ENCODE measurements at regions not wholly inside any gene's neighbourhood (a gene's known extent, or its start where the extent isn't known, plus 50 kb on each side); places are given as distances from the start of the nearest gene placed in this dataset.
A peak's percentile ranks its signal among the peaks of the same experiment; 100 is the strongest.

DNA sequence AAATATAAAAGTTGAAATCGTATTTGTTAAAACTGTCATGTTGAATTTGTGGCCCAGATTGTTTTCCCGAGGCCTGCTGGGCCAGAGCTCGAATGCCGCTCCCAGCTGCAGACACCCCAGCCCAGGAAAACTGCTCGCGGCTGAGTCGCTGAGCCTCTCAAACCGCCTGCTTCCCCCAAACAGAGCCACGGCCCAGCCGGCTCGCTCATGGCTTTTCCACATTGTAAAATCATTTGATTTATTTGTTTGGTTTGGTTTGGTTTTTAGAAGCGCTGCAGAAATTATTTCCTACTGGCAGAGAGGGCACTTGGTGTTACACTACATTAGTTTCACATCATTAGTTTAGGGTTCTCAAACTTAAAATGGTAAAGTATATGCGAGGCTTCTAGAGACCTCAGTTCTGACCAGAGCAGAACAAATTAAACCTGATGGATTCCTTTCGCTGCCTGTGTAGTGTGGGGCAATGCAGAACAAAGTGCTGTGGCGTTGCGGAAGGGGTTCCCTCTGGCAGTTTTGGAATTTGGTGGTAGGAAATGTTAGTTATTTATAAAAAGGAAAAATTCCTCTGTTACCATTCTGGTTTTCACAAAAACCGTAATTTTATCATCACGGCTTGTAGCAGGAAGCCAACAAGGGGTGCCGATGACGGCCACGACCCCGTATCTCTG is 156.5 kb upstream of the PITX1 start:
- WGBS (ENCODE audit: extremely low coverage, insufficient coverage, insufficient read length) = no CpG with 5 or more reads among the region's 22 CpGs
- Histone ChIP-seq H2BK5ac (ENCODE audit: low read depth, low read length, poor library complexity) (no peak overlapping the region), H2BK120ac (ENCODE audit: insufficient read depth, low read length, poor library complexity) (no peak overlapping the region)

DNA sequence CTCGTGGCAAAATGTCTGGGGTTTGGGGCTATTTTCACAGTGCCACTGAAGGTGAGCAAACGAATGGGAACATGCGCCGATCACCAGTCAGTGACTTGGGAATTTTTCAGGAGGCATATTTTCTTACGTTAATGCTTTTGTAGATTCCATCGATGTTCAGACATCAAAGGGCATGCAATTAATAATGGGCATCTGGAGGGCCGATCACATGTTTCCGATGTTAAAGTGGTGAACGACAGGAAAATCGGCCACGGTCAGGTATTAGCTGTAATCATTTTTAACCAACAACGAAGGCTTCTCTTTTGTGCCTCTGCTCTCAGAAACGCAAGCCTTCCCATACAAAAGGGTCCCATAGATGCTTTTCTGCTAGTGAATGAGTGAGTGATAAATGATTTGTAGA is 155.0 kb upstream of the PITX1 start:
- no peak for DNase-seq
- Histone ChIP-seq H3K9me3 (ENCODE audit: insufficient read depth, low read depth, low read length) (peaks cover 4% of the 10 kb centered on the region), H2BK5ac (ENCODE audit: low read depth, low read length, poor library complexity) (no peak overlapping the region), H3K14ac (ENCODE audit: low read length) (no peak overlapping the region), H3K79me2 (ENCODE audit: control insufficient read depth, insufficient read depth, low read length, poor library complexity) (no peaks in the 10 kb centered on the region), H4K91ac (ENCODE audit: low read depth, low read length) (no peak overlapping the region), H2BK12ac (ENCODE audit: low read length) (no peak overlapping the region), H3K36me3 (ENCODE audit: control insufficient read depth in 1 of 2, insufficient read depth in 2 of 2, low read length in 2 of 2) (no peaks in the 10 kb centered on the region), H2AFZ (ENCODE audit: insufficient read depth, low read length, poor library complexity) (no peak overlapping the region), H2AK5ac (ENCODE audit: low read length) (no peak overlapping the region), H2BK120ac (ENCODE audit: insufficient read depth, low read length, poor library complexity) (no peak overlapping the region), H3K4ac (ENCODE audit: low read depth, low read length) (no peak overlapping the region), H3K4me3 (ENCODE audit: low read depth, low read length) (no peak overlapping the region), H3K9ac (ENCODE audit: low read length) (no peak overlapping the region), H3K23ac (ENCODE audit: low read length) (no peak overlapping the region), H3K4me2 (ENCODE audit: low read length) (no peak overlapping the region), H4K8ac (ENCODE audit: low read depth, low read length) (no peak overlapping the region), H4K12ac (ENCODE audit: low read depth, low read length) (no peak overlapping the region), H3K27me3 (ENCODE audit: insufficient read depth, low read length) (peaks cover 3% of the 10 kb centered on the region), H3K4me1 (ENCODE audit: control insufficient read depth in 1 of 2, insufficient read depth in 2 of 2, low read length in 2 of 2) (peaks cover 0 to 3% of the 10 kb centered on the region in 2 experiments), H3K27ac (ENCODE audit: low read depth, low read length) (no peak overlapping the region), H3K79me1 (ENCODE audit: low read length) (no peaks in the 10 kb centered on the region), H3K18ac (ENCODE audit: low read length) (no peak overlapping the region)
- no CpG with 5 or more reads among the region's 13 CpGs for WGBS (ENCODE audit: extremely low coverage, insufficient coverage, insufficient read length)

More for the DNA sequence above, 156.5 kb upstream of the PITX1 start:
- H4K12ac ChIP-seq (ENCODE audit: low read depth, low read length) = no peak overlapping the region
- peaks cover 4% of the 10 kb centered on the region for H3K27me3 ChIP-seq (ENCODE audit: insufficient read depth, low read length)
- no peak overlapping the region for H3K14ac ChIP-seq (ENCODE audit: low read length)
- no peak overlapping the region for H3K4ac ChIP-seq (ENCODE audit: low read depth, low read length)
- H3K4me3 ChIP-seq (ENCODE audit: low read depth, low read length) = peak overlapping the region; percentile 56
- H3K4me1 ChIP-seq (ENCODE audit: control insufficient read depth in 1 of 2, insufficient read depth in 2 of 2, low read length in 2 of 2) = peaks cover 0 to 3% of the 10 kb centered on the region in 2 experiments
- H2AK5ac ChIP-seq (ENCODE audit: low read length) = no peak overlapping the region
- peak overlapping the region; percentile 90 for H3K4me2 ChIP-seq (ENCODE audit: low read length)
- H3K27ac ChIP-seq (ENCODE audit: low read depth, low read length) = no peak overlapping the region
- no peak overlapping the region for H3K18ac ChIP-seq (ENCODE audit: low read length)
- no peaks in the 10 kb centered on the region for H3K36me3 ChIP-seq (ENCODE audit: control insufficient read depth in 1 of 2, insufficient read depth in 2 of 2, low read length in 2 of 2)
- H3K9me3 ChIP-seq (ENCODE audit: insufficient read depth, low read depth, low read length) = peaks cover 2% of the 10 kb centered on the region
- no peaks in the 10 kb centered on the region for H3K79me1 ChIP-seq (ENCODE audit: low read length)
- no peak overlapping the region for H4K91ac ChIP-seq (ENCODE audit: low read depth, low read length)
- H2BK12ac ChIP-seq (ENCODE audit: low read length) = no peak overlapping the region
- H4K8ac ChIP-seq (ENCODE audit: low read depth, low read length) = no peak overlapping the region
- no peak overlapping the region for H3K9ac ChIP-seq (ENCODE audit: low read length)
- no peak overlapping the region for H2AFZ ChIP-seq (ENCODE audit: insufficient read depth, low read length, poor library complexity)
- no peak overlapping the region for H3K23ac ChIP-seq (ENCODE audit: low read length)
- DNase-seq = no peak
- H3K79me2 ChIP-seq (ENCODE audit: control insufficient read depth, insufficient read depth, low read length, poor library complexity) = no peaks in the 10 kb centered on the region

DNA sequence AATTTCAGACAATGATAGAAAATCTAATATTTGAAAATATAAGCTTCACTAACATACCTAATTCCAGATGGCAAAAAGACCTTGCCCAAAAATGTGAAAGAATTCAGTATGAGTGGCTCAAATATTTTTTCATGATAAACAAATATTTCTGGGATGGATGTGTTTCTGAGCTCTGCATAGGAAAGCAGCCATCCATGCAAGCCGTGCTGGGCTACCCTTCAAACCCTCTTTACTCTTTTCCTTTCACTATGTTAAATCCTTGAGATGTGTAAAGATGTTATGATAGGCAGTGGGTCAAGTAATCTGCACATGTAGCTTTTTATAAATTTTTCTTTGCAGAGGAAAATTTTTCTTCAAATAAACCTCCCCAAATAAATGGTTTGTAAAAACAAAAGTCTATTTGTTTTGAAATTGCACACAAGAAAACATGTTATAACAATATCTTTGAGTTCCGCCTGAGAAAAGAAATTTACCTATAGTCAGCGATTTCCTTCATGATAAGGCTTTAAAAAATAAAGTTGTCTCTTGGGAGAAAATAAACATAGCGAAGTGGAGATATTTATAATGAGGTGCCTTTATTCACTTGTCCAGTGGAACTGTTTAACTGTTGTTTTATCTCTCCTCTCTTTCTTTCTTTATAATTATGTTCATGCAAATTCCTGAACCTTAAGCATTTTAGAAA is 154.3 kb upstream of the PITX1 start:
- Histone ChIP-seq H3K27ac (ENCODE audit: low read depth, low read length) (no peak overlapping the region), H3K18ac (ENCODE audit: low read length) (no peak overlapping the region), H3K9ac (ENCODE audit: low read length) (no peak overlapping the region), H3K9me3 (ENCODE audit: insufficient read depth, low read depth, low read length) (peaks cover 4% of the 10 kb centered on the region), H2AFZ (ENCODE audit: insufficient read depth, low read length, poor library complexity) (no peak overlapping the region), H3K36me3 (ENCODE audit: control insufficient read depth in 1 of 2, insufficient read depth in 2 of 2, low read length in 2 of 2) (no peaks in the 10 kb centered on the region), H3K27me3 (ENCODE audit: insufficient read depth, low read length) (peaks cover 2% of the 10 kb centered on the region), H4K8ac (ENCODE audit: low read depth, low read length) (no peak overlapping the region), H3K4me1 (ENCODE audit: control insufficient read depth in 1 of 2, insufficient read depth in 2 of 2, low read length in 2 of 2) (peaks cover 0 to 3% of the 10 kb centered on the region in 2 experiments), H3K4me3 (ENCODE audit: low read depth, low read length) (no peak overlapping the region), H3K23ac (ENCODE audit: low read length) (no peak overlapping the region), H2BK12ac (ENCODE audit: low read length) (no peak overlapping the region), H4K12ac (ENCODE audit: low read depth, low read length) (no peak overlapping the region), H3K79me1 (ENCODE audit: low read length) (no peaks in the 10 kb centered on the region), H2BK5ac (ENCODE audit: low read depth, low read length, poor library complexity) (no peak overlapping the region), H2AK5ac (ENCODE audit: low read length) (no peak overlapping the region), H4K91ac (ENCODE audit: low read depth, low read length) (no peak overlapping the region), H3K79me2 (ENCODE audit: control insufficient read depth, insufficient read depth, low read length, poor library complexity) (no peaks in the 10 kb centered on the region), H3K4me2 (ENCODE audit: low read length) (no peak overlapping the region), H3K14ac (ENCODE audit: low read length) (no peak overlapping the region), H2BK120ac (ENCODE audit: insufficient read depth, low read length, poor library complexity) (no peak overlapping the region), H3K4ac (ENCODE audit: low read depth, low read length) (no peak overlapping the region)
- no CpG with 5 or more reads among the region's 4 CpGs for WGBS (ENCODE audit: extremely low coverage, insufficient coverage, insufficient read length)
- DNase-seq = no peak

DNA sequence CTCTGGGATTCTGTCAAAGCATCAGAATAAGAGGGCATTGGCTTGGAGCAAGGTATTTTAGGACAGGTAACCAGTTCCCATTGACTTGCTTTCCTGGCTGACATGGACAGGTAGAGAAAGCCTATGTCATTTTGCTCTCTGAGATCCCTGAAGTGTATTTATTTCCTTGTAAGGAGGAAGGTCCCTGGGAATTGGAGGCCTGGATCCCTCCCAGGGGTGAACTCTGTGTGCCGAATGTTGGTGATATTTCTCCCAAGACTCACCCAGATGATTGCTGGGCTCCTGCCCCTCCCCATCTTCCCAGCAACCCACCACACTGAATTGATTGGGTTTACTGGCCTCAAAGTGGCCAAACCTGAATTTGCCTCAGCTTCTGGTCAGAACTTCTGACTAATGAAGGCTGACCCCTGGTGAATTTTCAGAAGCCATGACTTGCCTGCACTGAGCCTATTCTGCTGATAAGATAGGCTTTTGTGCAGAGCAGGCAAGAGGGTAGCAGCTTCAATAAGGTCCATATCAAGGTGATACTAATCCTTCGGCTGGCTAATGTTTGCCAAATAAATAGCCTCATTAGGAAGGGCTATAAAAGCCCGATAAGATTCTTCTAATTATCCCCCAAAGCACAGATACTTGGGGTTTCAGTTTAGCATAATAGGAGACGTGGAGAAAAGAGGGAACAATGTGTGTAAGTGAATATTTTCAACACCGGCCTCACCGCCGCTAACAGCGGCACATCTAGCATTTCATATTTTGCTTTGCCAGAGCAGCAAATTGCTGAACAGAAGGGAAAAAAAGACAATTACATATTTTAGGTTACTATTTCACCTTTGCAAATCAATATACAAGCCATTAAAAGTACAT is 152.9 kb upstream of the PITX1 start:
- Histone ChIP-seq H3K18ac (ENCODE audit: low read length) (no peak overlapping the region), H3K4ac (ENCODE audit: low read depth, low read length) (no peak overlapping the region), H3K27ac (ENCODE audit: low read depth, low read length) (no peak overlapping the region), H3K9ac (ENCODE audit: low read length) (no peak overlapping the region), H3K79me1 (ENCODE audit: low read length) (no peaks in the 10 kb centered on the region), H2BK5ac (ENCODE audit: low read depth, low read length, poor library complexity) (no peak overlapping the region), H3K79me2 (ENCODE audit: control insufficient read depth, insufficient read depth, low read length, poor library complexity) (no peaks in the 10 kb centered on the region), H4K12ac (ENCODE audit: low read depth, low read length) (no peak overlapping the region), H3K14ac (ENCODE audit: low read length) (no peak overlapping the region), H3K4me3 (ENCODE audit: low read depth, low read length) (no peak overlapping the region), H3K23ac (ENCODE audit: low read length) (no peak overlapping the region), H3K4me1 (ENCODE audit: control insufficient read depth in 1 of 2, insufficient read depth in 2 of 2, low read length in 2 of 2) (peaks cover 0 to 3% of the 10 kb centered on the region in 2 experiments), H3K36me3 (ENCODE audit: control insufficient read depth in 1 of 2, insufficient read depth in 2 of 2, low read length in 2 of 2) (no peaks in the 10 kb centered on the region), H3K4me2 (ENCODE audit: low read length) (no peak overlapping the region), H4K8ac (ENCODE audit: low read depth, low read length) (no peak overlapping the region), H3K9me3 (ENCODE audit: insufficient read depth, low read depth, low read length) (peaks cover 2% of the 10 kb centered on the region), H2AK5ac (ENCODE audit: low read length) (no peak overlapping the region), H2AFZ (ENCODE audit: insufficient read depth, low read length, poor library complexity) (no peak overlapping the region), H3K27me3 (ENCODE audit: insufficient read depth, low read length) (no peaks in the 10 kb centered on the region), H2BK120ac (ENCODE audit: insufficient read depth, low read length, poor library complexity) (no peak overlapping the region), H4K91ac (ENCODE audit: low read depth, low read length) (no peak overlapping the region), H2BK12ac (ENCODE audit: low read length) (no peak overlapping the region)
- no CpG with 5 or more reads among the region's 8 CpGs for WGBS (ENCODE audit: extremely low coverage, insufficient coverage, insufficient read length)
- peak; percentile 17 to 47 for DNase-seq
